GM13976 (cell line): ENCODE measurements at regions not wholly inside any gene's neighbourhood (a gene's known extent, or its start where the extent isn't known, plus 50 kb on each side); places are given as distances from the start of the nearest gene placed in this dataset.

Source experiments
- DNase-seq: peaks from one replicate; pipeline ENCODE4 v3.0.0; 2012; ENCODE audit warnings: low spot score
- CTCF ChIP-seq: IDR thresholded peaks from 2 replicates; pipeline ENCODE4 v1.5.1; 2012; ENCODE audit warnings: borderline replicate concordance, mild to moderate bottlenecking; ENCODE audit not compliant: insufficient read depth; ENCODE audit errors: extremely low read depth, missing control alignments, control extremely low read depth
- in situ Hi-C: fragments of 300-500 bp; cut with MboI; formaldehyde crosslinking; loops from one replicate; pipeline ENCODE4 v1.12.0; 2022; ENCODE audit warnings: low sequenced_read_pairs, mixed read lengths, inconsistent platforms; ENCODE audit not compliant: unreplicated experiment

- DNase-seq = no peak
- TF ChIP-seq CTCF = no peak
- in situ Hi-C loops = no loop called here
Measured at GRCh38 chr9:22210262-22210661, 201.2 kb upstream of the CDKN2B start.

DNA sequence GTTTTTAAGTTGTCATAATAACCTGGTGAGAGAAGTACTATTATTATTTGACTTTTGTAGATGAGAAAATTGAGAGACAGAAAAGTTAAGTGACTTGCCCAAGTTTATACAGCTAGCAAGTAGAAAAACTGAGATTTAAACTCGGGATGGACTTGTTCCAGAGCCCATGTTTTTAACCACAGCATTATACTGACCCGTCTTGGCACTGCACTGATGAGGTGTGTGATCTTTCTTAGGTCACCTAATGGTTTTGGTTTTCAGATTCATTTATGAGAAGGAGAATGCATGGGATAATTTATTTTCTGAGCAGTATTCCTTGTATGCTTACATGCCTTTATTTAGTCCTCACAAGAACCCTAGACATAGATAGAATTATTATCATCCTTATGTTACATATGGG, 201.8 kb upstream of the CDKN2B start:
- DNase-seq = no peak
- no peak for TF ChIP-seq CTCF
- in situ Hi-C loops = no loop called here

DNA sequence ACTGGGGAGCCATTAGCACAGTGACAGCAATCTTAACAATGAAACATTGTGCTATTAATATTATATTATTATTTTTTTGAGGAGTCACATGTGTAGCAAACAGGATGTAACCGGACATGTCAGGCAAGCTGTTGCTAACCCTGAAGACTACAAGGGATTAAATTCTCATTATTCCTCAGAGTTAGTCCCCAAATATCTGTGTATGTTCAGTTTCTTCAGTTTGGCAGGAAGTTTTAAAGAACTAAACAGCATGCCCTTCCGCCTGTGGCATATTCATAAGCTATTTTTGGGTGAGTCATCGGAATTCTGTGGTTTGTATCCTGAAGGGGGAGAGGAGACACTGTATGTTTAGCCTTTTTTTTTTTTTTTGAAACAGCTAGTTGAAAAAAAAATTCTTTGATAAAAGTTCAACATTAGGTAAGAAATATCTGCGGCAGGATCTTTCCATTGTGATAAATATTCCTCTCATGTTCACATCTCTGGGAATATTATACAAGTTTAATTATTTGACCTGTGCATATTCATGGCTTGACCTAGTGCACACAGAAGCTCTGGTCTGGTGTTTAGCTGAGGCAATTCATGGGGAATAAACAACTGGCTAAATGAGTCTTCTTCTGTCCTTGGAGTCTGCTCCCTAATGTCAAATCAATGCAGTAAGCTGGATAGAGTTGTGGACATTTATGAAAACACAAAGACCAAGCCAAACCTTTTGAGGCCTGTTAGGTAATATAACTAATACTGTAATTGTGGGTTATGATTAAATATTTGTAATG, 202.7 kb upstream of the CDKN2B start:
- DNase-seq = no peak
- TF ChIP-seq CTCF = no peak
- in situ Hi-C loops = no loop called here

- no peak for DNase-seq
- in situ Hi-C loops = no loop called here
- TF ChIP-seq CTCF = no peak
Measured at GRCh38 chr9:22214021-22214420, 204.9 kb upstream of the CDKN2B start.

- DNase-seq = no peak
- TF ChIP-seq CTCF = no peak
- in situ Hi-C loops = no loop called here
Measured at GRCh38 chr9:22214497-22215031, 205.5 kb upstream of the CDKN2B start.

GRCh38 chr9:22215521-22215920, 206.4 kb upstream of the CDKN2B start:
- no peak for TF ChIP-seq CTCF
- in situ Hi-C loops = no loop called here
- no peak for DNase-seq

DNA sequence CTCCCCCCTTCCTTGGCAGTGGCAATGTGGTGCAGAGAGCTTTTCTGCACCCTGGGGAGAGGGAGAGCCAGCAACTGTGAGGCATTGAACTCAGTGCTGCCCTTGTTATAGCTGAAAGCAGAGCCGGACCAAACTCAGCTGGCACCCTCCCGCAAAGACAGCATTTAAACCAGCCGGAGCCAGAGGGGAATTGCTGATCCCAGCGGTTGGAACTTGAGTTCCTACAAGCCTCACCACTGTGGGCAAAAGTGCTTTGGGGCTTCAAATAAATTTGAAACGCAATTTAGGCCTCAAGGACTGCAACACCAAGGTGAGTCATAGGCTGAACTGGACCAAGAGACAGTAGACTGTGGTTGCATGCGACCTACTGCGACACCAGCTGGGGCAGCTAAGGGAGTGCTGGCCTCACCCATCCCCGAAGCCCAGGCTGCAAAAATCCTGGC, 207.6 kb upstream of the CDKN2B start:
- in situ Hi-C loops = no loop called here
- no peak for TF ChIP-seq CTCF
- no peak for DNase-seq
